Keratinocyte (primary cell): ENCODE measurements at regions not wholly inside any gene's neighbourhood (a gene's known extent, or its start where the extent isn't known, plus 50 kb on each side); places are given as distances from the start of the nearest gene placed in this dataset.

ENCODE experiments used
- EZH2 ChIP-seq: IDR thresholded peaks from one replicate; pipeline ENCODE4 v1.6.1; 2012; ENCODE audit warnings: inconsistent platforms, mild to moderate bottlenecking, low read length, moderate library complexity
- TF ChIP-seq, protein P1 (sequence below), 3 experiments: IDR thresholded peaks in 1 of 3; conservative IDR thresholded peaks in 1 of 3; optimal IDR thresholded peaks in 1 of 3; 2 replicates in 2 of 3; 3 replicates in 1 of 3; pipeline versions ENCODE3 to v1.5.1; 2011; ENCODE audit warnings: low read length in 3 of 3, mild to moderate bottlenecking in 3 of 3, moderate library complexity in 2 of 3, control low read depth in 1 of 3, inconsistent platforms in 1 of 3; ENCODE audit not compliant: insufficient read depth in 2 of 3; ENCODE audit errors: extremely low read depth in 1 of 3

DNA sequence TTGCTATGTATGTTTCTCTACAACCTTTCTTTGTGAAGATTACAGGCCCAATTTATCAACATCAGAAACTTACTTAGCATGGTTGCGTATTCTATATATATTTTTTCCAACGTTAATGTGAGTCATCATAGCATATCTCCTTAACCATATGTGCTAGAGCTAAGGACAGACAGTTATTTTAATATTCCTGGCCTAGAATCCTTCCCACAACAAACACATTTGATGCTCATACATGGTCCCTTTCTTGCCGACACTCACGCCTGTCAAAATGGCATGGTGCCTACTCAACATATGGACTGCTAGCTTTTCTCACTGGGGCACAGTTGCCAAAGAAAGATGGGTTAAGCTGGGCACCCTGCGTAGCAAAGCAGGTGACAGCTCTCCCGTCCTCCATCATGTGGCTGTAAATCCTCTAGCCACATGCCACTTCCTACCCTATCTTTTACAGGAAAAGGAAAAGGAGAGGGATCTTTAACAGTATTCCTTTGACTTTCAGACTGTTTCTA, 75.2 kb upstream of the GALNT5 start:
- TF ChIP-seq, protein P1, sequence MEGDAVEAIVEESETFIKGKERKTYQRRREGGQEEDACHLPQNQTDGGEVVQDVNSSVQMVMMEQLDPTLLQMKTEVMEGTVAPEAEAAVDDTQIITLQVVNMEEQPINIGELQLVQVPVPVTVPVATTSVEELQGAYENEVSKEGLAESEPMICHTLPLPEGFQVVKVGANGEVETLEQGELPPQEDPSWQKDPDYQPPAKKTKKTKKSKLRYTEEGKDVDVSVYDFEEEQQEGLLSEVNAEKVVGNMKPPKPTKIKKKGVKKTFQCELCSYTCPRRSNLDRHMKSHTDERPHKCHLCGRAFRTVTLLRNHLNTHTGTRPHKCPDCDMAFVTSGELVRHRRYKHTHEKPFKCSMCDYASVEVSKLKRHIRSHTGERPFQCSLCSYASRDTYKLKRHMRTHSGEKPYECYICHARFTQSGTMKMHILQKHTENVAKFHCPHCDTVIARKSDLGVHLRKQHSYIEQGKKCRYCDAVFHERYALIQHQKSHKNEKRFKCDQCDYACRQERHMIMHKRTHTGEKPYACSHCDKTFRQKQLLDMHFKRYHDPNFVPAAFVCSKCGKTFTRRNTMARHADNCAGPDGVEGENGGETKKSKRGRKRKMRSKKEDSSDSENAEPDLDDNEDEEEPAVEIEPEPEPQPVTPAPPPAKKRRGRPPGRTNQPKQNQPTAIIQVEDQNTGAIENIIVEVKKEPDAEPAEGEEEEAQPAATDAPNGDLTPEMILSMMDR (optimal IDR thresholded peaks at IDR 0.05 in 1 of 3, IDR thresholded peaks at IDR 0.05 in 1 of 3, conservative IDR thresholded peaks at IDR 0.05 in 1 of 3; ENCODE audit: extremely low read depth in 1 of 3, insufficient read depth in 2 of 3, low read length in 3 of 3), result no peak
- no peak for TF ChIP-seq EZH2
